Dermis blood vessel endothelial cell (primary cell): ENCODE measurements at regions not wholly inside any gene's neighbourhood (a gene's known extent, or its start where the extent isn't known, plus 50 kb on each side); places are given as distances from the start of the nearest gene placed in this dataset.
A peak's percentile ranks its signal among the peaks of the same experiment; 100 is the strongest.
"Not testable (repeated sequence)": the region's sequence is repeated elsewhere in the genome, so short reads cannot be mapped to it uniquely, and the experiment has no call there.

ENCODE experiments used
- DNase-seq: peaks from one replicate; pipeline ENCODE4 v3.0.0; 2010

DNA sequence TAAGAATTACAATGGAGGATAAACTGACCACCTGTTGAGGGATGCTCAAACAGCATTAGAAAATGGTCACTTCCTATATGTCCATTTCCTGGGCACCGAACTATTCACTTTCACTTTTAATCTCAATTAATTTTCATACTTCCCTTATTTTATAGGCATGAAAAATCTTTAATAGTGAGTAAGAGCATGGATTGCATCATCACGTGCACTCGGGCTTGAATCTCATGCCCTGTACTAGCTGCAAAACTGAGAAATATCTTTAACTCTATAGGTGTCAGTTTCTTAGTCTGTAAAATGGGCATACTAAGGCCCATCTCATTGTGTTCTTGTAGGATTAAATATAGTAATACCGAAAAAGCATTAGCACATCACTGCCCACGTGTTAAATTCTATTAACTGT is 183.9 kb upstream of the FIGN start:
- no peak for DNase-seq

- DNase-seq = not testable (repeated sequence)
These were observed 178.7 kb upstream of the FIGN start for GRCh38 chr2:163914486-163914885.

DNA sequence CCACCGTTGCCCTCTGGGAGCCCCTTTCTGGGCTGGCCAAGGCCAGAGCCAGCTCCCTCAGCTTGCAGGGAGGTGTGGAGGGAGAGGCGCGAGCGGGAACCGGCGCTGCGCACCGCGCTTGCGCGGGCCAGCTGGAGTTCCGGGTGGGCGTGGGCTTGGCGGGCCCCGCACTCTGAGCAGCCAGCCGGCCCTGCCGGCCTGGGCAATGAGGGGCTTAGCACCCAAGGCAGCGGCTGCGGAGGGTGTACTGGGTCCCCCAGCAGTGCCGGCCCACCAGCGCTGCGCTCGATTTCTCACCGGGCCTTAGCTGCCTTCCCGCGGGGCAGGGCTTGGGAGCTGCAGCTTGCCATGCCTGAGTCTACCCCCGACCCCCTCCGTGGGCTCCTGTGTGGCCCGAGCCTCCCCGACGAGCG is 177.7 kb upstream of the FIGN start:
- not testable (repeated sequence) for DNase-seq

GRCh38 chr2:163909411-163910080 is 173.7 kb upstream of the FIGN start:
- no peak for DNase-seq

- DNase-seq = no peak
These were observed 170.6 kb upstream of the FIGN start for GRCh38 chr2:163906410-163906809.

DNA sequence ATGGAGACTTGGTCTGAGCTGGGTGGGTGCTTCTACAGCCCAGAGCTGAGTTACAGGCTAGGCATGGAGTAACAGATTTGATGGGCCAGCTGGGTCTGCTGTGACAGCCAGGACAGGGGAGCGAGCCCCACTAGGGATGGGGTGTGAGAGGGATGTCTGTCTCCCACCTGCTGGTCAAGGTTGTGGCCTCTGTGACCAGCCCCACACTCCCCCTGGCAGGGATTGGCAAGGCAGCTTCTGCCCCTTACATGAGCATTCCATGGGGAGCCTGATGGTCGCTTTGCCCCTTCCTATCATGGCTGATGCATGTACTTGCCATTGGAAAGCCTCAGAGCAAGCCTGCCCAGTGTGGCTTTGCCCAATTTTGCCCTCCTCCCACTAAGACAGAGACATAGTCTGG is 162.0 kb upstream of the FIGN start:
- DNase-seq = no peak

DNA sequence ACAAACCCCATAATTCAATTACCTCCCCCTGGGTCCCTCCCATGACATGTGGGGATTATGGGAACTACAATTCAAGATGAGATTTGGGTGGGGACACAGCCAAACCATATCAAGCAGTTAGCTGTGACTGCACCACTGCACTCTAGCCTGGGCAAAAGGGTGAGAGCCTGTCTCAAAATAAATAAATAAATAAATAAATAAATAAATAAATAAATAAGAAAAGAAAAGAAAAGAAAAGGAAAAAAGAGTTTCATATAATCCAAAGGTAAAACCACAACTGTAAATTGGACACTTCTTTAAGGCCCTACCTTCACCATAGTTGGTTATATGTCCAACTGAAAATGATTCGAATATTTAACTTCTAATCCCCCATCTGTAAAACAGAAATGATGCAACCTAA is 157.6 kb upstream of the FIGN start:
- DNase-seq = not testable (repeated sequence)

DNA sequence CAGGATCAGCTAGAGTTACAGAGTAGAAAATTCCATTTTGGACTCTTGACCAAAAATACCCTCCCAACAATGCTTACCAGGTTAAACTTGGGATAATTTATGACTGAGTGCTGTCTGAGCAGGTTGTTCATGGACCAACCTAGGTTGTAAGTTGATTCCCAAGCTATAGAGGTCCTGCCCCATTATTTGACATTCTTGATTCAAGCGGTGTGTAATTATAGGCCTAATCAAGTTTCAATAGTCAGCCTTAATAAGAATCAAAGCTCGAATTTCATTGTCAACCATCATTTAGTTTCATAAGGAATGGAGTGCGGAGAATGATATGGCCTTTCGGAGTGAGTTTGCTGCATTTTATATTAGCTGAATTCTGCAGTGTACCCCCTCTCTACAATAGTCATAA is 152.8 kb upstream of the FIGN start:
- no peak for DNase-seq

- DNase-seq = no peak
These were observed 151.4 kb upstream of the FIGN start for GRCh38 chr2:163887182-163887581.

DNA sequence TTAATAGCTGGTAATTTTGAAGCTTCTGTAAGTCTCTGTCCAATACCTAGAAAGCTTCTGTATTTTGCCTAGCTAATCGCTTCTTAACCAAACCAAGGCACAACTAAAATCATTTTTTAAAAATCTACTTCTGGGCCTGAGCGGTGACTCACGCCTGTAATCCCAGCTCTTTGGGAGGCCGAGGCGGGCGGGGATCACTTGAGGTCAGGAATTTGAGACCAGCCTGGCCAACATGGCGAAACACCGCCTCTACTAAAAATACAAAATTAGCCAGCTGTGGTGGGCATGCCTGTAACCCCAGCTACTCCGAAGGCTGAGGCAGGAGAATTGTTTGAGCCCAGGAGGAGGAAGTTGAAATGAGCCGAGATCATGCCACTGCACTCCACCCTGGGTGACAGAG is 148.6 kb upstream of the FIGN start:
- no peak for DNase-seq

- DNase-seq = peak; percentile 51
These were observed 142.9 kb upstream of the FIGN start for GRCh38 chr2:163878718-163879117.

DNA sequence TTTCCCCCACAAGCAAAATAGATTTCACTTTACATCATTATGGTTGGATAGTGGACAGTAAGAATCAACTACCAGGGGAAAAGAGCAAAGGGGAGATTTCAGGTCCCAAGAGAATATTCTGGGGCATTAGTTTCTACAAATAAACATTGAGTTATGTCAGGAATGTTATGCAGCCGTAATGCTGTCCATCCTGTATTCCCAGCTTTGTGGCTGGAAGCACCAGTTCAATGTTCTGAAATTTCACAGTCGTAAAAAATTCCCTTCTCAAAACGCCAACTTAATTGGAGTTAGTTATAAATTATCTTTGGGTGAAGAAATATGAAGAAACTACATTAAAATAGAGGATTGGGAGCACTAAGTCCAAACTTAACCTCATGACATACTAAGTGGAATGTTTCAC is 141.5 kb upstream of the FIGN start:
- DNase-seq = peak; percentile 1

GRCh38 chr2:163863073-163863472 is 127.3 kb upstream of the FIGN start:
- no peak for DNase-seq

DNA sequence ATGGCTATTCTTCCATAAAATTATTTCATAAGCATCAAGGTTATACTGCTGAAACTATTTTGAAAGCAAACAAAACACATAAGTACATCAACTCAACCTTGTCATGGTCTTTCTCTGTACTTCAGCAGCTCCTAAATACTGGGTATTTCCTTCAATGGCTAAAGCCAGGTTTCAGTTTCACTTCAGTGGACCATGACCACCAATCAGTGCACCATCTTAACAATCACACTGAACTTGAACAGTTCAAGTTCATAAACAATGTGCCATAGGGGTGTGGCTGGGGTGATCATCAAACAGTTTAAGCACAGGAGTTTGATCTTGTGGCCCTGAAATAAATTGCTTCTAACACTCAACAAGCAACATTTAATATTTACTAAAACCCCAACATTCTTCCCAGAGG is 124.1 kb upstream of the FIGN start:
- DNase-seq = no peak

DNA sequence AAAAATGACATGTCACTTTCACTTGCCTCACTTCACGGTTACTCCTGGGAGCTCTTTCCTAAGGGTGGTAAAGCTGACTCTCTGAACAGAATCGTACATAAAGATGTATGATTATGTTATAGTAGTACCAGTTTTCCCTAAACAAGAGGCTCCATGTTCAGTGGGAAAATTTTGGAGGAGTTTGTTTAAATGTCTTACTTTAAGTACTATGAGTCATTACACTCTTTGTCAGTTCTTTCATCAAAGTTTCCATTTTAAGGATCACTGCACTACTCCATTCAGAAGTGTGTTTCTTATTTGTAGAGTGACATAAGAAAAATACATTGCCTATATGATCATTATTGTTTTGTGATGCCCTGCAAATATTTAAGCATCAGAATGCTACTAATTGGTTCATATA is 121.1 kb upstream of the FIGN start:
- no peak for DNase-seq

GRCh38 chr2:163852616-163853015 is 116.8 kb upstream of the FIGN start:
- no peak for DNase-seq

DNA sequence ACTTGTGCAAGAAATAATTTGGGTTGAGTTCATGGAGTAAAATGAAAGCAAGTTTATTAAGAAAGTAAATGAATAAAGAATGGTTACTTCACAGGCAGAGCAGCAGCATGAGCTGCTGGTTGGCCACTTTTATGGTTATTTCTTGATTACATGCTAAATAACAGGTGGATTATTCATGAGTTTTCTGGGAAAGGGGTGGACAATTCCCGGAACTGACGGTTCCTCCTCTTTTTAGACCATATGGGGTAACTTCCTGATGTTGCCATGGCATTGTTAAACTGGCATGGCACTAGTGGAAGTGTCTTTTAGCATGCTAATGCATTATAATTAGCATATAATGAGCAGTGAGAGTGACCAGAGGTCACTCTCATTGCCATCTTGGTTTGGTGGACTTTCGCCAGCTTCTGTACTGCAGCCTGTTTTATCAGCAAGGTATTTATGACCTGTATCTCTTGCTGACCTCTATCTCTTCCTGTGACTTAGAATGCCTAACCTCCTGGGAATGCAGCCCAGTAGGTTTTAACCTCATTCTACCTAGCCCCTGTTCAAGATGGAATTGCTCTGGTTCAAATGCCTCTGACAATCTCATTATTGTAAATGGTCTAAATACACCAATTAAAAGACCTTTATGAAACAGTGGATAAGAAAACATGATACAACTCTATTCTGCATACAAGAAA is 114.1 kb upstream of the FIGN start:
- DNase-seq = peak; percentile 57

DNA sequence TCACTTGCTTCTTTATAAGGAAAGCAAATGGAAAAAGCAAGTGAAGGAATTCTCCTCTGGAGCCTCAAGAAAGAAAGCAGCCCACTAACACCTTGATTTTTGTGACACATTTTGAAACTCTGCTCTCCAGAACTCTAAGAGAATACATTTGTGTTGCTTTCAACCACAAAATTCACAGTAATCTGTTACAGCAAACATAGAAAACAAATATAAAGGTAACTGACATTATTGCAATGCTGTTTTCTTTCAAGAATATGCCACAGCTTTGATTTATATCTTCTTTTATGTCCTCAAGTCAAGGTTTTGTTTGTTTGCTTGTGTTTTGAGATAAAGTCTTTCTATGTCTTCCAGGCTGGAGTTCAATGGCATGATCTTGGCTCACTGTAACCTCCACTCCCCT is 103.1 kb upstream of the FIGN start:
- no peak for DNase-seq

- no peak for DNase-seq
These were observed 100.4 kb upstream of the FIGN start for GRCh38 chr2:163836167-163836566.

GRCh38 chr2:163834841-163835240 is 99.0 kb upstream of the FIGN start:
- no peak for DNase-seq

GRCh38 chr2:163834221-163834620 is 98.4 kb upstream of the FIGN start:
- DNase-seq = no peak

GRCh38 chr2:163828771-163829170 is 93.0 kb upstream of the FIGN start:
- DNase-seq = no peak

DNA sequence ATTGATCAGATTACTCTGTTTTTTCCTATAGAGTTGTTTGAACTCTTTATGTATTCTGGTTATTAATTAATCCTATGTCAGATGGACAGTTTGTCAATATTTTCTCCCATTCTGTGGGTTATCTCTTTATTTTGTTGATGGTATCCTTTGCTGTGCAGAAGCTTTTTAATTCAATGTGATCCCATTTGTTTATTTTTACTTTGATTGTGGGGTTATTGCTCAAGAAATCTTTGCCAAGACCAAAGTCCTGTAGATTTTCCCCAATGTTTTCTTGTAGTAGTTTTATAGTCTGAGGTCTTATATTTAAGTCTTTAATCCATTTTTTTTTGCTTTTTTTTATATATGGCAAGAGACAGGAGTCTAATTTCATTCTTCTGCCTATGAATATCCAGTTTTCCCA is 86.2 kb upstream of the FIGN start:
- no peak for DNase-seq

DNA sequence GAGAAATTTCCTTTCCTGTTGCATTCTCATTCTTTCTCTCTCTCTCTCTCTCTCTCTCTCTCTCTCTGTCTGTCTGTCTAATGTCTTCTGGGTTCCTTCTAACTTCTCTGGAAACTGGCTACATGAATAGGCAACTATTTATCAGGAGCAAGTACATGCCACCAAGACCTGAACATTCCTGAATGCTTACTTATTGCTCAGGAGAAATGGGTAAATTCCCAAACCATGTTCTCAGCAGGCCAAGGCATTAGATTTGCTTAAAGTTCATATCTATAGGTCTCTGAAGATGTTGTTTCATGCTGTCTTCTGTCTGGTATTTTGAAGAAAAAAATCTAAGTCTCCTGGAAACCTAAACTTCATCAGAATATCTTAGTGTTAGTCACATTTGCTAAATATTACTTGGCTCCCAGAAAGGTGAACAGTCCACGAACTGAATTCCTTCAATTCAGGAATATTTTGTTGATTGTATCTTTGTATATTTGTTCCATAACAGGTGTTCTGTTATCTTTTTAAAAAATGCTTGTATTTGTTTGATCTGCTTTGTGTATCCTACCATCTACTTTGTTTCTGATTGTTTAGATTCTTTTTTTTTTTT is 77.2 kb upstream of the FIGN start:
- no peak for DNase-seq
